NCI-H524 treated with DMSO at 0.1 percent for 48 hours (cell line): ENCODE measurements at regions not wholly inside any gene's neighbourhood (a gene's known extent, or its start where the extent isn't known, plus 50 kb on each side); places are given as distances from the start of the nearest gene placed in this dataset.

ENCODE experiments used
- DNase-seq: peaks from one replicate; lab custom pipeline; 2025; lab: John Stamatoyannopoulos, UW

DNA sequence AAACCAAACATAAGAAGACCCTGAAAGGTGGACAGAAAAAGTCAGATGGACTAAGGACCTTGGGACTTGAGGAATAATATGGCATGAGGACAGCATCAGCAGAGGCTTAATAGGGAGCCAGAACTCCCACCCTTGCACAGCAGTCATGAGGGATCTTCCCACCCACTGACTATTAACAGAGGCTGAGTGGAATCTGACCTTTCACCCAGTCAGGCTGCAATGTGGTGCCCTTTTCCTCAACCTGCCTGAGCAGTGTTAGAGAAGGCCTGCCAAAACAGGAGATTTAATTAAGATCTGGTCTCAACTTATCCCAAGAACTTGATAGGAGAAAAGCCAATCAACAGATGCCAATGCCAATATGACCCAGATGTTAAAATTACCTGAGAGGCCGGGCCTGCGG lies 481.9 kb downstream of the KDM4C start:
- DNase-seq = no peak

DNA sequence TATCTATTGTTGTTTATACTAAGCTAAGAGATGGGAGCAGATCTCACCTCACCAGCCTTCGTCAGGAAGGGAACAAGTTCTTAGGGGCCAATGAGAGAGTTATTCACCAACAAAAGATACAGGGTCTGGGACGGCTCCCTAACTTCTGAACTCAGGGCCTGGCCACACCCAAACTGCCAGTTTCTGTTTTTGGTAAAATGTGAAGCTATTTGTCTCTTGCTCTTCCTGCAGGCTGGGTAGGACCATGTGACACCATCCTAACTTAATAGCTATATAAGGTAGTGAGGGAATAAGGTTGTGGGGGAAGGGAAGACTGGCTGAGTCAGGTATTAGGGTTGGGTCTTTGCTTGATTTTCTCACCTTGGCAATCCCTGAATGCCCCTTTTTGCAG lies 480.5 kb downstream of the KDM4C start:
- no peak for DNase-seq

DNA sequence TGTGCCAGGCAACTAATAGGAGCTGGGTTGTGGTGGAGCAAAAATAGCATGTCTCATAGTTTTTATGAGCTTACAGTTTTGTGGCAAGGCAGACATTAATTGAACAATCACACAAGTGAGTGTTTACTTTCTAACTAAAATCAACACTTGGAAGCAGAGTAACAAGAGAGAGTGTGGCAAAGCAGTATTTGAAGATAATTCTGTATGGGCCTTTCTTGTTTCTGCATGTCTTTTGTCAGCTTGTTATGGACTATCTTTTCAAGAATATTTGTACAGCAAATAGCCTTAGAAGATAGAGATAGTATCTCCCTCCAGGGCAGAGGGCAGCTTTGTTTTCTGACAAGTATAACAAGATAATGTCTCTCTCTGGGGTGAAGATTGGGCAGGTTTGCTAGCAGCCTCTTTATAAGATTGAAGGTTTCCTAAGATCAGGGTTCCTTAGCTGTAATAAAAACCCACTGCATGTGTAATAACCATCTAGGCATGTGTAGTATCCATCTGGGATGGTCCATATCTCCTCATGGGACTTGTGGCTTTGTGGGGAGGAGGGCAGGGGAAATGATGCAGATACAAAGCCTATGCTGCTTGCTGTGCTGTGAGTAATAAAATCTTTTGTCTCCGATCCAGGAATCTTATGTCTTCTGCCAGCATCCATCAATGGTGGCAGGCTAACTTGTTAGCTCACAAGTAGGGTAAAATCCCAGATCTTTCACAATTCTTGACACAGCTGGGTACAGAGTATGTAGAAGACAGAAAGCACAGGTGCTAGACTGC lies 479.9 kb downstream of the KDM4C start:
- DNase-seq = no peak

DNA sequence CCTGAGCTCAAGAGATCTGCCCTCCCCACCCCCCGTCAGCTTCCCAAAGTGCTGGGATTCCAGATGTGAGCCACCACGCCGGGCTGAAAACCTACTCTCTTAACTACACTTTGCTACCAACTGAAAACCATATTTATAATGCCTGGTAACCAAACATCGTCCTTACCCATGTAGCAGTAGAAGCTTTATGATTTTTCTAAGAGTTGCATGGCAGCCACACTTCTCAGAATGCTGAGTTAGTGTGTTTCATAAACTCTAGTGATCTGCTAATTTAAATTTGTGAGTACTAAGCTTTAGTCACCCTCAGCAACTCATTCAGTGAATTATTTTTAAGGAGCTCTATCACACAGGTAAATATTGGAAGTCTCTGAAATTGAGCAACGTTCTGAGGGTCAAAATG lies 478.4 kb downstream of the KDM4C start:
- DNase-seq = no peak

DNA sequence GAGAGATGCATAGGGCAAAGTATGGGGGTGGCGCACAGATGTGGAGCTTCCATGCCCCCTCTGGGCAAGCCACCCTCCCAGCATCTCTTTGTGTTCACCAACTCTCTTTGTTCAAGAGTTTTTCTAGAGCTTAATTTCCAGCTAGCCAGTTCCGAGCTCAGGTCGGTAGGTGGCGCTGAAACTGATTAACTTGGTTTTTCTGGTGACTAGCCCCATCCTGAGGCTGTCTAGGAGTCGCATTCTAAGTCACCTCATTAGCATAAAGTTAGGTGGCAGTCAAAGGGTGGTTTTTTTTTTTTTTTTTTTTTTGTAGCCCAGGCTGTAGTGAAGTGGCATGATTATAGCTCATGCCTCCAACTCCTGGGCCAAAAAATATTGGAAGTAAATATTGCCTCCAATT lies 476.4 kb downstream of the KDM4C start:
- DNase-seq = peak; percentile 12

DNA sequence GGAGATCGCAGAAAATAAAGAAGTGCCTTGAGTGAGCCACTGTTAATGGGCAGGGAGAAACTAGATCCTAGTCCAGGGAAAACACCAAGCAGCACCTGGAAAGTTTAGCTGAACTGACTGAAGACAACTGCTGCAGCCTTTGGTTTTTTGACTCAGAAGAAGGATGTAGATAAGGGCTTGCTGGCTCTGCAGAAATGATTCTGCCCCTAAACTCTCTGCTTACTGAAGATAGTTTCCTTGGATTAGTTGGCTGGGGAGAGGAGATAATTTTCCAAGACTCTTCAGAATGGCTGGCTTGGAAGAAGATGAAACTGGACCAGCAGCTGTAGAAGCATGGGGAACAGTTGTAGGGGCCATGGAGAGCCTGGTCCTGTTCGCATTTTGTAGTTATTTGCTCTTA lies 471.8 kb downstream of the KDM4C start:
- DNase-seq = no peak

DNA sequence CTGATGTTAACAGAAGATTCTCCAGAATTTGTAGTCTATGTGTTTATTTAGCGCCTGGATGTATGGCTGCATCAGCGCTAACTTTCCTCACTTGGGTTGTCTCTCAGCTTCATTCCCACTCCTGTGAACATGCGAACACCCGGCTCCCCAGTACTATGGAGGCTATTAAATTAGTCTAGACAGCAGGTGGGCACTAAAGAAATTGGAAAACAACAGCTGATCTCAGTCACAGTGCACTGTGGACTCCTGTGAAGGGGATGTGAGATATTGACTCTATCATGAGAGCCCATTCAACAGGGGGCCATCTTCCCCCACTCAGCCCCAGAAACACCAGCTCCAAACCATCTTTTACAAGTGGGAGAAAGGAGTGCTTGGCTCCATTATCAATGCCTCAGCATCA lies 471.0 kb downstream of the KDM4C start:
- no peak for DNase-seq

DNA sequence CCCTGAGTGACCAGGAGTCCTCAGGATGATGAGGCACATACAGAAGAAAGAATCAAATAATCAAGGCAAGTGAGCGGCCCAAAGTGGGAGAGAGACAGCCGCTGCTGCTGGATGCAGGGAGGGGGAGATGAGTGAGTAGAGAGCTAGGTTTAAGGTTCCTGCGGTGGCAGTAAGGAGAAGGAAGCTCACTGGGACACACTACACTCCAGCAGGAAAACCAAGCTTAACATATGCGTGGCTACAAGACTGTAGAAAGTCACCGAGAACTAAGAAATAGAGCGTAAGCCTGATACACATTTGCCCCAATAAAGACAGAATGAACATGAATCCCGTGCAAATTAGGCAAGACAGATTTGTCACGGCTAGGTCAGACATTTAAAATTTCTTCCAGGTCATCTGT lies 470.2 kb downstream of the KDM4C start:
- DNase-seq = no peak

DNA sequence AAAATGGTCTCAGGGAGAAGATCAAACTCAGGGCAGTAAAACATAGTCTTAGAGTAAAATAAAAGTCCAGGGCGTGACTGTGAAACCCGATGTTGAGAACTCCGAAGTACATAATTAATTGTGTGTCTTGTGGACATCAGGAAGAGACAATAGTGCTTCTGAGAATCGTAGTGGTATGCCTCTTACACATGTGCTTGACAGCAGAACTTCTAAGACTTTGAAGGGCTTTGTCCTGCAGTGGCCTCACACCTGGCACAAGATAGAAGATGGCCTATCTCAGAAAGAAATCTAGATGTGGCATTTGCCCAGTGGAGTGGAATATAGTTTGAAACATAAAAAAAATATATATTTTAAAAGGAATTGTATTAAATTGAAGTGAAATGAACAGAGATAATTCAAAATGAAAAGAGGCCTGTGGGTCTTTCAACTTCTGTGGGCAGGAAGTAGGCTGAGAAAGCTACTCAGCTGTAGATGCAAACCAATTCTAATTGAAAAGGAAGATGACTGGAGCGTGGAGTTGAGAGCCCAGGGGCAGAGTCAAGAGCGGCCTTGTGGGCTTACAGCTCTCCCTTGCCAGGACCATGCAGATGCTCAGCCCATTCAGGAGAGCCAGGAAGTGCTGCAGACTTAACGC lies 468.4 kb downstream of the KDM4C start:
- no peak for DNase-seq
